ENCODE measurements at regions not wholly inside any gene's neighbourhood (a gene's known extent, or its start where the extent isn't known, plus 50 kb on each side); places are given as distances from the start of the nearest gene placed in this dataset.

GRCh38 chr2:145741636-145742035 is 1221.7 kb upstream of the ZEB2 start:
- no CpG with 5 or more reads among the region's 1 CpG for WGBS (ENCODE audit: insufficient coverage)
- H4K20me1 ChIP-seq (ENCODE audit: control insufficient read depth, insufficient read depth, low read length, poor library complexity, severe bottlenecking), result no peaks in the 10 kb centered on the region
- Mint-ChIP-seq H3K4me3 (no peak overlapping the region), H3K27ac (no peak overlapping the region), H3K27me3 (no peaks in the 10 kb centered on the region), H3K9me3 (ENCODE audit: insufficient read depth) (no peaks in the 10 kb centered on the region), H3K4me1 (peaks cover 58% of the 10 kb centered on the region)
- ChIA-PET CTCF (interaction anchor here (0.7 to 2.3 kb wide), 2 partner anchors 11 to 1220 kb away, joined by 3 to 8 read pairs; no protein-coding TSS in a partner anchor), POLR2A (no interaction called here)
- no peaks in the 10 kb centered on the region for H3K9me3 ChIP-seq (ENCODE audit: control extremely low read depth in 1 of 3, control insufficient read depth in 2 of 3, insufficient read depth in 1 of 3, low read length in 2 of 3)
- H3K27ac ChIP-seq (ENCODE audit: low read length in 2 of 2), result no peak overlapping the region
- no peak overlapping the region for H3K4me2 ChIP-seq (replicated peaks; ENCODE audit: low read depth, low read length, poor library complexity, severe bottlenecking)
- peaks cover 22 to 26% of the 10 kb centered on the region in 2 donors for H3K4me1 ChIP-seq (ENCODE audit: control insufficient read depth in 2 of 2, insufficient read depth in 2 of 2, low read length in 2 of 2)
- H3K27me3 ChIP-seq (replicated peaks in 1 of 4; ENCODE audit: control extremely low read depth in 1 of 4, control insufficient read depth in 3 of 4, insufficient read depth in 4 of 4, low read length in 3 of 4), result no peaks in the 10 kb centered on the region
- H3K4me3 ChIP-seq (ENCODE audit: control extremely low read depth in 1 of 5, extremely low read depth in 1 of 5, insufficient read depth in 1 of 5, low read depth in 2 of 5, low read length in 4 of 5), result no peak overlapping the region
- intact Hi-C loops (cut with micrococcal nuclease), result loop anchor here (2.0 to 10.0 kb wide), 2 partner anchors 49 to 1037 kb away; no protein-coding TSS in a partner anchor
- no peak for DNase-seq
- no peak overlapping the region for H2AFZ ChIP-seq (ENCODE audit: insufficient read depth, low read depth, low read length, poor library complexity, severe bottlenecking)
- no peak for ATAC-seq (ENCODE audit: low read depth)
- H3K9ac ChIP-seq (ENCODE audit: low read length), result no peak overlapping the region
- no peaks in the 10 kb centered on the region for H3K36me3 ChIP-seq (replicated peaks in 1 of 2; ENCODE audit: control extremely low read depth in 1 of 2, control insufficient read depth in 1 of 2, extremely low read depth in 1 of 2, insufficient read depth in 2 of 2, low read length in 1 of 2)
- TF ChIP-seq EZH2 (IDR thresholded peaks at IDR 0.05; ENCODE audit: borderline replicate concordance, insufficient read depth, low read depth, low read length, poor library complexity, severe bottlenecking) (no peak), CTCF (IDR thresholded peaks at IDR 0.05) (no peak)
- no peaks in the 10 kb centered on the region for H3K79me2 ChIP-seq (ENCODE audit: control insufficient read depth, insufficient read depth, low read length)

- no peak overlapping the region for H3K4me3 Mint-ChIP-seq
- H3K27ac Mint-ChIP-seq, result no peak overlapping the region
- Histone ChIP-seq H3K4me1 (ENCODE audit: control insufficient read depth in 2 of 2, insufficient read depth in 2 of 2, low read length in 2 of 2) (peaks cover 22 to 26% of the 10 kb centered on the region in 2 donors), H3K27ac (ENCODE audit: low read length in 2 of 2) (no peak overlapping the region), H3K27me3 (replicated peaks in 1 of 4; ENCODE audit: control extremely low read depth in 1 of 4, control insufficient read depth in 3 of 4, insufficient read depth in 4 of 4, low read length in 3 of 4) (no peaks in the 10 kb centered on the region), H3K9ac (ENCODE audit: low read length) (no peak overlapping the region), H3K79me2 (ENCODE audit: control insufficient read depth, insufficient read depth, low read length) (no peaks in the 10 kb centered on the region), H3K36me3 (replicated peaks in 1 of 2; ENCODE audit: control extremely low read depth in 1 of 2, control insufficient read depth in 1 of 2, extremely low read depth in 1 of 2, insufficient read depth in 2 of 2, low read length in 1 of 2) (no peaks in the 10 kb centered on the region), H2AFZ (ENCODE audit: insufficient read depth, low read depth, low read length, poor library complexity, severe bottlenecking) (no peak overlapping the region), H4K20me1 (ENCODE audit: control insufficient read depth, insufficient read depth, low read length, poor library complexity, severe bottlenecking) (no peaks in the 10 kb centered on the region), H3K9me3 (ENCODE audit: control extremely low read depth in 1 of 3, control insufficient read depth in 2 of 3, insufficient read depth in 1 of 3, low read length in 2 of 3) (no peaks in the 10 kb centered on the region), H3K4me3 (ENCODE audit: control extremely low read depth in 1 of 5, extremely low read depth in 1 of 5, insufficient read depth in 1 of 5, low read depth in 2 of 5, low read length in 4 of 5) (no peak overlapping the region), H3K4me2 (replicated peaks; ENCODE audit: low read depth, low read length, poor library complexity, severe bottlenecking) (no peak overlapping the region)
- ATAC-seq (ENCODE audit: low read depth) (no peak), DNase-seq (no peak)
- CTCF ChIA-PET, result interaction anchor here (0.7 to 2.3 kb wide), 2 partner anchors 12 to 1219 kb away, joined by 3 to 8 read pairs; no protein-coding TSS in a partner anchor
- H3K4me1 Mint-ChIP-seq, result peaks cover 55% of the 10 kb centered on the region
- intact Hi-C loops (cut with micrococcal nuclease), result loop anchor here (10.0 kb wide), 1 partner anchor 1036 kb away; no protein-coding TSS in a partner anchor
- H3K9me3 Mint-ChIP-seq (ENCODE audit: insufficient read depth), result no peaks in the 10 kb centered on the region
- no peaks in the 10 kb centered on the region for H3K27me3 Mint-ChIP-seq
- no CpG with 5 or more reads among the region's 2 CpGs for WGBS (ENCODE audit: insufficient coverage)
- POLR2A ChIA-PET, result no interaction called here
- no peak for TF ChIP-seq EZH2 (IDR thresholded peaks at IDR 0.05; ENCODE audit: borderline replicate concordance, insufficient read depth, low read depth, low read length, poor library complexity, severe bottlenecking)
- TF ChIP-seq CTCF (IDR thresholded peaks at IDR 0.05), result no peak
Observed at GRCh38 chr2:145741181-145741580, 1221.3 kb upstream of the ZEB2 start.
